HG03460 (cell line): ENCODE measurements at regions not wholly inside any gene's neighbourhood (a gene's known extent, or its start where the extent isn't known, plus 50 kb on each side); places are given as distances from the start of the nearest gene placed in this dataset.

Source experiments
- ATAC-seq: cut with Tn5 transposase; IDR thresholded peaks from one replicate; pipeline ENCODE4 v1.9.1; 2021; ENCODE audit not compliant: unreplicated experiment

- no peak for ATAC-seq
These were observed 220.7 kb upstream of the GLI3 start for GRCh38 chr7:42457663-42458062.

- ATAC-seq = no peak
These were observed 219.8 kb upstream of the GLI3 start for GRCh38 chr7:42456756-42457276.

- no peak for ATAC-seq
These were observed 219.3 kb upstream of the GLI3 start for GRCh38 chr7:42456267-42456666.

- ATAC-seq = no peak
These were observed 216.9 kb upstream of the GLI3 start for GRCh38 chr7:42453931-42454361.

GRCh38 chr7:42452356-42452755, 215.3 kb upstream of the GLI3 start:
- no peak for ATAC-seq

- no peak for ATAC-seq
These were observed 212.4 kb upstream of the GLI3 start for GRCh38 chr7:42449431-42449830.

- no peak for ATAC-seq
These were observed 211.9 kb upstream of the GLI3 start for GRCh38 chr7:42448901-42449300.

GRCh38 chr7:42445691-42446090, 208.7 kb upstream of the GLI3 start:
- ATAC-seq = no peak

- ATAC-seq = no peak
These were observed 203.9 kb upstream of the GLI3 start for GRCh38 chr7:42440951-42441350.

- ATAC-seq = no peak
These were observed 195.6 kb upstream of the GLI3 start for GRCh38 chr7:42432644-42433043.

GRCh38 chr7:42431873-42432272, 194.9 kb upstream of the GLI3 start:
- no peak for ATAC-seq

- ATAC-seq = no peak
These were observed 192.3 kb upstream of the GLI3 start for GRCh38 chr7:42429339-42429738.

- ATAC-seq = no peak
These were observed 189.2 kb upstream of the GLI3 start for GRCh38 chr7:42426163-42426562.

GRCh38 chr7:42414941-42415505, 178.0 kb upstream of the GLI3 start:
- ATAC-seq = no peak

GRCh38 chr7:42414028-42414427, 177.0 kb upstream of the GLI3 start:
- ATAC-seq = no peak

GRCh38 chr7:42409296-42409695, 172.3 kb upstream of the GLI3 start:
- no peak for ATAC-seq

- no peak for ATAC-seq
These were observed 170.8 kb upstream of the GLI3 start for GRCh38 chr7:42407833-42408232.

GRCh38 chr7:42407021-42407710, 170.2 kb upstream of the GLI3 start:
- no peak for ATAC-seq

GRCh38 chr7:42406358-42406757, 169.3 kb upstream of the GLI3 start:
- no peak for ATAC-seq

- no peak for ATAC-seq
These were observed 168.8 kb upstream of the GLI3 start for GRCh38 chr7:42405782-42406181.

GRCh38 chr7:42403831-42404230, 166.8 kb upstream of the GLI3 start:
- no peak for ATAC-seq

GRCh38 chr7:42400961-42401360, 164.0 kb upstream of the GLI3 start:
- ATAC-seq = no peak
